ENCODE measurements at regions not wholly inside any gene's neighbourhood (a gene's known extent, or its start where the extent isn't known, plus 50 kb on each side); places are given as distances from the start of the nearest gene placed in this dataset.

GRCh38 chr2:71798266-71799012 is 345.1 kb downstream of the DYSF start:
- DNase-seq (peak; percentile 43), ATAC-seq (peak in 1 of 2 donors; percentile 49)
- intact Hi-C loops (cut with DNase I): loop anchor here (5.0 to 10.0 kb wide), 4 partner anchors 114 to 251 kb away; no protein-coding TSS in a partner anchor

GRCh38 chr2:71797035-71797810 is 343.9 kb downstream of the DYSF start:
- DNase-seq (no peak), ATAC-seq (no peak)
- intact Hi-C loops (cut with DNase I): loop anchor here (1.0 to 10.0 kb wide), 5 partner anchors 30 to 250 kb away; no protein-coding TSS in a partner anchor

GRCh38 chr2:71796174-71796593 is 342.8 kb downstream of the DYSF start:
- ATAC-seq (peak; percentile 39 to 66), DNase-seq (no peak)
- intact Hi-C loops (cut with DNase I): loop anchor here (5.0 to 10.0 kb wide), 4 partner anchors 111 to 249 kb away; no protein-coding TSS in a partner anchor

DNA sequence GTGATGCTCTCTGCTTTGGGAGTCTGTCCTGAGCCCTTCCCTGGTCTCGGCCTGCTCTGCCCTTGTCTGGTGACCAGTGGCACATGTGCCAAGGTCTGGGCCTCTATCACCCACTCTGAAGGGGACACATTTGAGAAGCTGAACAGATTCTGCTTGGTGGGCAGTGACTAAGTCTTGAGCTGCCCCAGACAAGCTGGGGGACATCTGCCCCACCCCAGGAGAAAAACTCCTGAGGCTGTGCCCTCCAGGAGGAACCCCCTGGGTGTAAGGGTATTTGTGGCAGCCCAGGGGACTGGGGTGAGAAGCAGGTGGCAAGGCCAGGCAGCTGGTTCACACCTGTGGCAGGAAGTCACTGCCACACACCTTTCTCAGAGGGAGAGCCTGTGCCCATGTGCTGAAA is 342.1 kb downstream of the DYSF start:
- DNase-seq (no peak), ATAC-seq (no peak)
- intact Hi-C loops (cut with DNase I): loop anchor here (5.0 to 10.0 kb wide), 4 partner anchors 111 to 248 kb away; no protein-coding TSS in a partner anchor

DNA sequence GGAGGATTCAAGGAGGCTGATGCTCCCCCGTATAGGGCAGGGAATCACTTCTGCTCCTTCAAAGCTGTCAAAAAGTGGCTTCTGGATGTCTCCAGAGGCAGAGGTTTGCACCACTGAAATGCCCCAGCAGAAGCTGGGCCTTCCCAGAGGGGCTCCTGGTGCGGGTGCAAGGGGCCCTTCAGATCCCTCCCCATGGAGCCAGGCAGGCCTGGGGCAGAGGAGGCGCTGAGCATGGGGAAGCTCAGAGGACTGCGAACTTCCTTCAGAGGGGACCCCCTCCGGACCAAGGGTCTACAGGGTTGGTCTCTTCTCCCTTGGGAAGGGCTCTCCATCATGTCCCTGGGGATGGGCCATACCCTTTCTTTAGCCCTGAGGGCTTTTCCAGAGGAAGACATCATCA is 341.2 kb downstream of the DYSF start:
- no peak for ATAC-seq
- intact Hi-C loops (cut with DNase I): loop anchor here (5.0 to 10.0 kb wide), 4 partner anchors 110 to 247 kb away; no protein-coding TSS in a partner anchor
- DNase-seq: no peak

DNA sequence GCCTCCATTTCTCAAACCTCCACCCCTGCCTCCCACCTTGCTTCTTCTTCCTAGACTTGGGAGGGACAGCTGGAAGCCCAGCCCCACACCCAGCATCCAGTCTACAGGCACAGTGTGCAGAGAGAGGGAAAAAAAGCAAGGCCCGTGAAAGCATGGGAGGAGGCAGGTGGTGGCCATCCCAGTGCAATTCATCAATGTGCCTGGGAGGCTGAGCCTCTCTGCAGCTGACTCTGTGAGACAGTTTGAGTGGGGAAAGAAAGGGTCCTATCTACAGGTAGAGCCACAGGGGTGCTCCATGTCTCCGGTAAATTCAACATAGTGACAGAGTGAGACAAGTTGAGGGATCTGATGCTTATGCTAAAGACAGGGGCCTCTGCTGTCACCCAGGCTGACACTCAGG is 340.6 kb downstream of the DYSF start:
- DNase-seq (no peak), ATAC-seq (no peak)
- intact Hi-C loops (cut with DNase I): loop anchor here (10.0 kb wide), 2 partner anchors 109 to 189 kb away; no protein-coding TSS in a partner anchor

DNA sequence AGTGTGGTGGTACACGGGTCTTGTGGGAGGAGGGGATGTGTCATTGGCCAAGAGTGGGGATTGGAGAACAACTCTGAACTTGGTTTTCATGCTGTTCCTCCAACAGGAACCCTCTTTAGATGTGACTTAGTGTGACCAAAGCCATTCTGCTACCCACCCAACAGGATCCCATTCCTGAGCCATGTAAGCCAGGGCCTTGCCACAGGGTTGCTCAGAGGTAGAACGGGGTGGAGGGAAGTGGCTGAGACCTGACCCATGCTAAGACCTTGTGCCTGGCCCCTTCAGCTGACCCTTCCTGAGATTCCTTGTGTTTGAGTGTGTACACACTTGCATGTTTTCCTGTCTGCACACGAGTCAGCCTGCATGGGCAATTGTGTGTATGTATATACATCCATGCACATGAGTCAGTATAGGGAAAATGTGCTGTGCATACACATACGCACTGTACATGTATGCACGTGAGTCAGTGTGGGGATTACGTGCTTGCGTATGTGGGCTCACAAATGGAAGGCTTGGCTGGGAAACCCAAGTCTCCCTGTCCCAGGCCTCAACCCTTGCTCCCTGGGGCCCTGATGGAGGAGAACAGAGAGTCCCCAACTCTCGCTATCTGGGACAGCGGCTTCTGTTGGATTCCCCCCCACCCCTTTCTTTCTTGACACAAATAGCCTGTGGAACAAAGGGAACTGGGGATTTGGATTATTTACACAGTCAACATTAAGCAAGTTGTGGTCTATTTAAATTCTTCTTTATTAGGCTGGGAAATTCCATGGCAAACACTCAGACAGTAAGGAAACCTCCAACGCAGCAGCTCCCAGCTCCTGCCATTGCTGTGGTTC is 339.8 kb downstream of the DYSF start:
- DNase-seq: no peak
- no peak for ATAC-seq
- intact Hi-C loops (cut with DNase I): loop anchor here (10.0 kb wide), 2 partner anchors 108 to 188 kb away; no protein-coding TSS in a partner anchor

- intact Hi-C loops (cut with DNase I): loop anchor here (10.0 kb wide), 2 partner anchors 107 to 187 kb away; no protein-coding TSS in a partner anchor
- no peak for ATAC-seq
- DNase-seq: no peak
Observed at GRCh38 chr2:71791501-71792135, 338.3 kb downstream of the DYSF start.

GRCh38 chr2:71791061-71791450 is 337.7 kb downstream of the DYSF start:
- intact Hi-C loops (cut with DNase I): loop anchor here (10.0 kb wide), 2 partner anchors 106 to 186 kb away; no protein-coding TSS in a partner anchor
- ATAC-seq (no peak), DNase-seq (no peak)

GRCh38 chr2:71790226-71791060 is 337.1 kb downstream of the DYSF start:
- intact Hi-C loops (cut with DNase I): loop anchor here (10.0 kb wide), 2 partner anchors 106 to 186 kb away; no protein-coding TSS in a partner anchor
- no peak for ATAC-seq

GRCh38 chr2:71789556-71790204 is 336.3 kb downstream of the DYSF start:
- intact Hi-C loops (cut with DNase I): loop anchor here (10.0 kb wide), 2 partner anchors 105 to 185 kb away; no protein-coding TSS in a partner anchor
- DNase-seq (no peak), ATAC-seq (no peak)

More at GRCh38 chr2:71790226-71791060, 337.1 kb downstream of the DYSF start:
- DNase-seq: no peak

DNA sequence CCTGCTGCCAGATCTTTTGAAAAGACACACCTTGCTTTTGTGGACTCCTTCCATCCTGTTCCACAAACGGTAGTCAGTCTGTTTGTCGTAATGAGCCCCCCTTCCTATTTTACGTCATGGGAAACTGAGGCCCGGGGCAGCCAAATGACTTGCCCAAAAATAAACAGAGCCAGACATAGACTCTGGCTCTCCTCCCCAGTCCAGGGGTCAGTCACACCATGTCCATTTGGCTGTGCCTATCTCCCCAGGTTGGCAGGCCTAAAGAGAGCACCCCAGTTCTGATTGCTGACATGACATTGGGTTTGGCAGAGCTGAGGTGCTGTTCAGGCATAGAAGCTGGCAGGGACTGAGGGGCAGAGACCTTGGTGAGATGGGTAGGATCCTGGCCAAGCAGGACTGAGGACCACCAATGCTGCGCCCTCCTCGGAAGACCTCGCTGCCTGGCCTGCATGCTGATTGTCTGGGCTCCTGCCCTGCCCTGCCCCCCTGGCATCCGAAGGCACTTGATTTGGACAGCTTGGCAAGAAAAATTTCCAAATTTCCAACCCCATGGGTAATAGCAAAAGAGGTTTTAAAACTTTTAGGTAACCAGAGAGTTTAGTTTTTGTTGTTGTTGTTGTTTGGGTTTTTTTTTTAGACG is 335.4 kb downstream of the DYSF start:
- intact Hi-C loops (cut with DNase I): no loop called here
- DNase-seq (no peak), ATAC-seq (no peak)

- DNase-seq (no peak), ATAC-seq (no peak)
Observed at GRCh38 chr2:71788186-71788525, 334.8 kb downstream of the DYSF start.

GRCh38 chr2:71787476-71788185 is 334.3 kb downstream of the DYSF start:
- intact Hi-C loops (cut with DNase I): no loop called here
- ATAC-seq (no peak), DNase-seq (no peak)

More at GRCh38 chr2:71788186-71788525, 334.8 kb downstream of the DYSF start:
- intact Hi-C loops (cut with DNase I): no loop called here

- DNase-seq (no peak), ATAC-seq (no peak)
- intact Hi-C loops (cut with DNase I): no loop called here
Observed at GRCh38 chr2:71787108-71787415, 333.7 kb downstream of the DYSF start.

Measured in left cardiac atrium (tissue), 4 donors.